ENCODE measurements at regions not wholly inside any gene's neighbourhood (a gene's known extent, or its start where the extent isn't known, plus 50 kb on each side); places are given as distances from the start of the nearest gene placed in this dataset.

DNA sequence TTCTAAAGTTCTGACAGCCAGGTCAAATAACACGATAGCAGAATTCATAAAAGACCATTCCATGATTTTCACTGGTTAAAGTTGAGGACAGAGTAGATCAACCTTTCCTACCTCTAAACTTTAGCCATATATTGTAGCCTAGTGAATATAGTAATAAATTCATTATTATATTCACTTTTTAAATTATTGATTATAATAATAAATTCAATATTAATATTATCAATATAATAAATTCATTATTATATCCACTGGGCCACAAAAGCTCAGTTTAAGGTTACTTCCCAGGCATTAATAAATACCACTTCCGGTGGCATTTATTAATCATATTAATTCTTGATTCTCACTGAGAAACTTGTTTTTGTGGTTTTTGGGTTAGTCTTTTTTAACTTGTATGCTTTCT lies 85.7 kb upstream of the GPC6 start:
- TF ChIP-seq, protein P1, sequence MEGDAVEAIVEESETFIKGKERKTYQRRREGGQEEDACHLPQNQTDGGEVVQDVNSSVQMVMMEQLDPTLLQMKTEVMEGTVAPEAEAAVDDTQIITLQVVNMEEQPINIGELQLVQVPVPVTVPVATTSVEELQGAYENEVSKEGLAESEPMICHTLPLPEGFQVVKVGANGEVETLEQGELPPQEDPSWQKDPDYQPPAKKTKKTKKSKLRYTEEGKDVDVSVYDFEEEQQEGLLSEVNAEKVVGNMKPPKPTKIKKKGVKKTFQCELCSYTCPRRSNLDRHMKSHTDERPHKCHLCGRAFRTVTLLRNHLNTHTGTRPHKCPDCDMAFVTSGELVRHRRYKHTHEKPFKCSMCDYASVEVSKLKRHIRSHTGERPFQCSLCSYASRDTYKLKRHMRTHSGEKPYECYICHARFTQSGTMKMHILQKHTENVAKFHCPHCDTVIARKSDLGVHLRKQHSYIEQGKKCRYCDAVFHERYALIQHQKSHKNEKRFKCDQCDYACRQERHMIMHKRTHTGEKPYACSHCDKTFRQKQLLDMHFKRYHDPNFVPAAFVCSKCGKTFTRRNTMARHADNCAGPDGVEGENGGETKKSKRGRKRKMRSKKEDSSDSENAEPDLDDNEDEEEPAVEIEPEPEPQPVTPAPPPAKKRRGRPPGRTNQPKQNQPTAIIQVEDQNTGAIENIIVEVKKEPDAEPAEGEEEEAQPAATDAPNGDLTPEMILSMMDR (IDR thresholded peaks at IDR 0.05; ENCODE audit: low read length) = no peak
- no peak for TF ChIP-seq EZH2phosphoT487 (IDR thresholded peaks at IDR 0.05; ENCODE audit: low read length)
